HL-60 (cell line): ENCODE measurements at regions not wholly inside any gene's neighbourhood (a gene's known extent, or its start where the extent isn't known, plus 50 kb on each side); places are given as distances from the start of the nearest gene placed in this dataset.
A peak's percentile ranks its signal among the peaks of the same experiment; 100 is the strongest.

ENCODE experiments used
- DNase-seq, 2 experiments: peaks; one replicate each; pipeline ENCODE4 v3.0.0-alpha.2; 2010 to 2020; ENCODE audit warnings: low read depth in 1 of 2, low spot score in 1 of 2
- H3K27ac ChIP-seq: fragments of 250-450 bp; sonication (Bioruptor Pico); replicated peaks from 2 replicates; pipeline ENCODE4 v1.5.1; 2020; ENCODE audit warnings: mild to moderate bottlenecking, moderate library complexity
- H3K27me3 ChIP-seq: fragments of 250-450 bp; sonication (Bioruptor Pico); 2 replicates; pipeline ENCODE4 v1.5.1; 2021; ENCODE audit warnings: mild to moderate bottlenecking, moderate library complexity; ENCODE audit not compliant: insufficient read depth, poor library complexity, severe bottlenecking
- H3K4me3 ChIP-seq: replicated peaks from 2 replicates; pipeline ENCODE4 v1.5.1; 2011; ENCODE audit warnings: mild to moderate bottlenecking, control low read depth, low read length; ENCODE audit not compliant: insufficient read depth
- GABPA ChIP-seq: IDR thresholded peaks from 2 replicates; pipeline ENCODE4 v1.6.1; 2012; ENCODE audit warnings: low read depth
- POLR2AphosphoS5 ChIP-seq: IDR thresholded peaks from 2 replicates; pipeline ENCODE4 v1.6.1; 2012; ENCODE audit warnings: low read depth
- SPI1 ChIP-seq: IDR thresholded peaks from 2 replicates; pipeline ENCODE4 v1.6.1; 2012; ENCODE audit warnings: low read depth, mild to moderate bottlenecking, borderline replicate concordance
- TF ChIP-seq, protein P1 (sequence below): IDR thresholded peaks from 2 replicates; pipeline ENCODE4 v1.6.1; 2012; ENCODE audit warnings: low read depth; ENCODE audit not compliant: insufficient replicate concordance
- TF ChIP-seq, protein P2 (sequence below): IDR thresholded peaks from one replicate; pipeline ENCODE4 v1.5.1; 2011; ENCODE audit warnings: low read length, control low read depth, inconsistent platforms; ENCODE audit not compliant: insufficient read depth

DNA sequence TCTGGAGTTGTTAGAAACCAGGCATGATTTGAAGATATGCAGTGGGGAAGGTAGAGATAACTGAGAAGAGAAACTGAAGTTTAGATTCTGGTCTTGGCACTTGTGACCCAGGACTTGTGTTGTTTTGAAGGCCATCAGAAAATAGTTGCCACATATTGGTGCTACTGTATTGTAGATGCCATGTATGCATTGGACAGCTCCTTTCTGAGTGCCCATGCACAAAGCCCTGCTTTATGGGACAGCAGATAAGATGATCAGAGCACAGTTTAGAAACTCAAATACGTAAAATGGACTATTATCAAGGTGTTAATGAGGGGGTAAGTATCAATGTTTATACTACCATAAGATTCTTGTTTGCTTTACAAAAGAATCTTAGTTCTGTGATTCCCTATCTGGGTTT, 84.9 kb downstream of the KIF4B start:
- Histone ChIP-seq H3K4me3 (no peak overlapping the region), H3K27ac (no peak overlapping the region), H3K27me3 (no peaks in the 10 kb centered on the region)
- TF ChIP-seq POLR2AphosphoS5 = no peak
- TF ChIP-seq, protein P1, sequence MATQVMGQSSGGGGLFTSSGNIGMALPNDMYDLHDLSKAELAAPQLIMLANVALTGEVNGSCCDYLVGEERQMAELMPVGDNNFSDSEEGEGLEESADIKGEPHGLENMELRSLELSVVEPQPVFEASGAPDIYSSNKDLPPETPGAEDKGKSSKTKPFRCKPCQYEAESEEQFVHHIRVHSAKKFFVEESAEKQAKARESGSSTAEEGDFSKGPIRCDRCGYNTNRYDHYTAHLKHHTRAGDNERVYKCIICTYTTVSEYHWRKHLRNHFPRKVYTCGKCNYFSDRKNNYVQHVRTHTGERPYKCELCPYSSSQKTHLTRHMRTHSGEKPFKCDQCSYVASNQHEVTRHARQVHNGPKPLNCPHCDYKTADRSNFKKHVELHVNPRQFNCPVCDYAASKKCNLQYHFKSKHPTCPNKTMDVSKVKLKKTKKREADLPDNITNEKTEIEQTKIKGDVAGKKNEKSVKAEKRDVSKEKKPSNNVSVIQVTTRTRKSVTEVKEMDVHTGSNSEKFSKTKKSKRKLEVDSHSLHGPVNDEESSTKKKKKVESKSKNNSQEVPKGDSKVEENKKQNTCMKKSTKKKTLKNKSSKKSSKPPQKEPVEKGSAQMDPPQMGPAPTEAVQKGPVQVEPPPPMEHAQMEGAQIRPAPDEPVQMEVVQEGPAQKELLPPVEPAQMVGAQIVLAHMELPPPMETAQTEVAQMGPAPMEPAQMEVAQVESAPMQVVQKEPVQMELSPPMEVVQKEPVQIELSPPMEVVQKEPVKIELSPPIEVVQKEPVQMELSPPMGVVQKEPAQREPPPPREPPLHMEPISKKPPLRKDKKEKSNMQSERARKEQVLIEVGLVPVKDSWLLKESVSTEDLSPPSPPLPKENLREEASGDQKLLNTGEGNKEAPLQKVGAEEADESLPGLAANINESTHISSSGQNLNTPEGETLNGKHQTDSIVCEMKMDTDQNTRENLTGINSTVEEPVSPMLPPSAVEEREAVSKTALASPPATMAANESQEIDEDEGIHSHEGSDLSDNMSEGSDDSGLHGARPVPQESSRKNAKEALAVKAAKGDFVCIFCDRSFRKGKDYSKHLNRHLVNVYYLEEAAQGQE = peak; percentile 78
- no peak for DNase-seq

DNA sequence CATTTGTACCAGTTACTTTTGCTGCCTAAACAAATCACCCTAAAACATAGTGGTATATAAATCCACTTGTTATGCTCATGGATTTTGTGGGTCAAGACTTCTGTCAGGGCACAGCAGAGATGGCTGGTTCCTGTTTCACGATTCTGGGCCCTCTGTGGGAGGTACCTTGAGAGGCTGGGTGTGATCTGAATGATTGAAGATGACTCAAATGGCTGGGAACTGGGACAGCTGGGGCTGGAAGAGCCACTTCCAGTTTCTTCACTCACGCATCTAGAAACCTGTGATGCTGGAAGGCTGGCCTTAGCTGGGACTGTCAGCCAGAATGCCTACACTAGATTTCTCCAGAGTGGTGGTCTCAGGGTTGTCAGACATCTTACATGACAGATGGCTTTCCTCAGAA, 88.1 kb downstream of the KIF4B start:
- Histone ChIP-seq H3K27me3 (no peaks in the 10 kb centered on the region), H3K27ac (no peak overlapping the region), H3K4me3 (no peak overlapping the region)
- no peak for DNase-seq
- TF ChIP-seq, protein P1 = no peak
- TF ChIP-seq SPI1 = no peak

DNA sequence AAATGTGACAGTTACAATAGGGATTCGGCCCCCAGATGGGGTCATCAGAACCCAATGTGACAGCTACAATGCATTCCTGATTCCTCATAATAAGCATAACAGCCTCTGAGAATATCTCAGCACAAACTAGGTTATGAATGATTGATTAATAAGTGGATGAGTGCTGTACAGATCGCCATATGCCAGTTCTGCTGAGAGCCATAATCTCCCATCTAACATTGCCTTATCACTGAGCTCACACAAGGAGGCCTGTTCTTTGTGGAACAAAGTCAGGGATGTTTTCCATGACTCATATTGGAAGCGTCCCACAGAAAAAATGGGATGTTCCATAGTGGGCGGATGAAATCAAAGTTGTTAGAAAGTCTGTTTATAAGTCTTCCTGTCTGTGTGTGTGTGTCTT, 89.6 kb downstream of the KIF4B start:
- H3K27ac ChIP-seq = no peak overlapping the region
- no peak for DNase-seq
- no peaks in the 10 kb centered on the region for H3K27me3 ChIP-seq
- TF ChIP-seq, protein P2, sequence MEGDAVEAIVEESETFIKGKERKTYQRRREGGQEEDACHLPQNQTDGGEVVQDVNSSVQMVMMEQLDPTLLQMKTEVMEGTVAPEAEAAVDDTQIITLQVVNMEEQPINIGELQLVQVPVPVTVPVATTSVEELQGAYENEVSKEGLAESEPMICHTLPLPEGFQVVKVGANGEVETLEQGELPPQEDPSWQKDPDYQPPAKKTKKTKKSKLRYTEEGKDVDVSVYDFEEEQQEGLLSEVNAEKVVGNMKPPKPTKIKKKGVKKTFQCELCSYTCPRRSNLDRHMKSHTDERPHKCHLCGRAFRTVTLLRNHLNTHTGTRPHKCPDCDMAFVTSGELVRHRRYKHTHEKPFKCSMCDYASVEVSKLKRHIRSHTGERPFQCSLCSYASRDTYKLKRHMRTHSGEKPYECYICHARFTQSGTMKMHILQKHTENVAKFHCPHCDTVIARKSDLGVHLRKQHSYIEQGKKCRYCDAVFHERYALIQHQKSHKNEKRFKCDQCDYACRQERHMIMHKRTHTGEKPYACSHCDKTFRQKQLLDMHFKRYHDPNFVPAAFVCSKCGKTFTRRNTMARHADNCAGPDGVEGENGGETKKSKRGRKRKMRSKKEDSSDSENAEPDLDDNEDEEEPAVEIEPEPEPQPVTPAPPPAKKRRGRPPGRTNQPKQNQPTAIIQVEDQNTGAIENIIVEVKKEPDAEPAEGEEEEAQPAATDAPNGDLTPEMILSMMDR = no peak
- no peak for TF ChIP-seq SPI1
- no peak for TF ChIP-seq GABPA
- H3K4me3 ChIP-seq = no peak overlapping the region

DNA sequence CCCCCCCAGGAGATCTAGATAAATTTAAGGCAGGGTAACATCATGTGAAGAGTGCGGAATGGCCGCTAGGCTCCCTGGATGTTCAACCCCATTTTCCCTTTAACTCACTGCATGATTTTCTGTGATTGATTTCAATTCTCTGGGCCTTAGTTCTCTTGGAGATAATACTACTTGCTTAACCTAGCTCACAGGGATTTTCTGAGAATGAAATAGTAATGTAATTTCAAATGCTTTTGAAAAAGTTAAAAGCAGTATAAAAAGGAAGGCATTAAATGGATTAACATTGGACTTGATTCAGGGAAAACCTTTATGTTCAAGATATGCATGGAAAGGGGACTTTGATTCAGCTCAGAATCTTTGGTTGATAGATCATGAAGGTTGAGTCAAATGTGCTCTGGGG, 90.9 kb downstream of the KIF4B start:
- H3K27me3 ChIP-seq = no peaks in the 10 kb centered on the region
- TF ChIP-seq, protein P1 = no peak
- TF ChIP-seq GABPA = no peak
- TF ChIP-seq SPI1 = no peak
- TF ChIP-seq, protein P2 = no peak
- no peak for TF ChIP-seq POLR2AphosphoS5

More for the DNA sequence above, 90.9 kb downstream of the KIF4B start:
- no peak for DNase-seq
- Histone ChIP-seq H3K27ac (no peak overlapping the region), H3K4me3 (no peak overlapping the region)
